IPS DF 4.7 (cell line): ENCODE measurements at regions not wholly inside any gene's neighbourhood (a gene's known extent, or its start where the extent isn't known, plus 50 kb on each side); places are given as distances from the start of the nearest gene placed in this dataset.
A peak's percentile ranks its signal among the peaks of the same experiment; 100 is the strongest.
"Not testable (repeated sequence)": the region's sequence is repeated elsewhere in the genome, so short reads cannot be mapped to it uniquely, and the experiment has no call there.

ENCODE experiments used
- DNase-seq: peaks from one replicate; pipeline ENCODE4 v3.0.0-alpha.2; 2013; ENCODE audit warnings: low spot score; ENCODE audit errors: extremely low read depth

- no peak for DNase-seq
These were observed 2512.0 kb downstream of the PCDH9 start for GRCh38 chr13:64718116-64718515.

DNA sequence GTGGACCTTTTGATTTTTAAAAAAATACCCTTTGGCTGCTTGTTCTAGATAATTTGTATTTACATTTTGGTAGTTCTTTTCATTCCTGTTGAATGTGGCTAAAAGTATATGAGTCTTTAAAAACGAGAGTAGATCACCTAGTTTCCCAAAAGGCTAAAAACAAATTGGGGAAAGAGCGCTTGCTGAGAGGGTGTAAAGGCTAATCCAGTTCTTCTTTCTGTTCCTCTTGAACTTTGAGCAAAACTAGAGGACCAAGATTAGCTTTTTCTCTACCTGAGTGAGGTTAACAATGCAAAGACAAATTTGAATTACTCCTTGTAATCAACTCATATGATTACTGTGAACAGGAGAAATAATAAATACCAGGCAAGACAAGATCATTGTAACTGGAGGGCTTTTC, 2513.2 kb downstream of the PCDH9 start:
- no peak for DNase-seq

GRCh38 chr13:64709079-64709478, 2521.1 kb downstream of the PCDH9 start:
- no peak for DNase-seq

GRCh38 chr13:64704121-64704649, 2526.0 kb downstream of the PCDH9 start:
- no peak for DNase-seq

DNA sequence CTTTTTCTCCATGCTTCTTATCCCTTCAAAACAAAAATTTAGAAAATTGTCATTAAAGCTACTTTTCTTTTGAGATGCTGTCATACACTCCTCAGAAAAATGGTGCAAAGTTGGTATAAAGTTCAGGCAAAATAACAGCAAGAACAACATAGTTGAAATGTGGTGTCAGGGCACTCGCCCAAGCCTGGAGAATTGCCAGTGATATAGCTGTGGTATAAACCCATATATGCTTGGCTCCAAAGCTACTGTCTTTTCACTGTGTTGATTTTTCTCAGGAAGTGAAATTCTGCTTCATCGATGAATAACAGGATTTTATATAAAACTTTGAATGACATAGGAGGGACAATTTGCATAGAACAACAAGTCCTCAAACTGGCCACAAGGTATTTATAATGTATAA, 2532.9 kb downstream of the PCDH9 start:
- DNase-seq: no peak

- DNase-seq: no peak
These were observed 2541.1 kb downstream of the PCDH9 start for GRCh38 chr13:64688893-64689677.

DNA sequence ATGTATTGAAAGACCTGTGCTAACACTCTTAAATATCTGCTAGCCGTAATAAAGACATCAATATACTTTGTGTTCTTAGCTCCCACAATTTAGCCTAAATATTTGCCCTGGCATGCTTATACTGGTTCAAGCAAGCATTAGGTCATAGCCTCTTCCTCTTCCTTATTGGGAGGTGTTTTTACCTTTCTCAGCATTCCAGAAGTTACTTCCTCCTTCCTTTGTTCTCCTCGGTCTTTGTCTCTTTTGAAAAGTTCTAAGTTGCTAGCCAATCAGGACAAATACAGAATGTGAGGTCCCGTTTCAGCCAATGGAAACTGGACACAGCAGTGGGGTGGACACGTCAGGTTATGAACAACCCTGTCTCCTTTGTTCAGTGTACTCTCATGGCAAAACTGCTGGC, 2543.6 kb downstream of the PCDH9 start:
- DNase-seq: not testable (repeated sequence)

DNA sequence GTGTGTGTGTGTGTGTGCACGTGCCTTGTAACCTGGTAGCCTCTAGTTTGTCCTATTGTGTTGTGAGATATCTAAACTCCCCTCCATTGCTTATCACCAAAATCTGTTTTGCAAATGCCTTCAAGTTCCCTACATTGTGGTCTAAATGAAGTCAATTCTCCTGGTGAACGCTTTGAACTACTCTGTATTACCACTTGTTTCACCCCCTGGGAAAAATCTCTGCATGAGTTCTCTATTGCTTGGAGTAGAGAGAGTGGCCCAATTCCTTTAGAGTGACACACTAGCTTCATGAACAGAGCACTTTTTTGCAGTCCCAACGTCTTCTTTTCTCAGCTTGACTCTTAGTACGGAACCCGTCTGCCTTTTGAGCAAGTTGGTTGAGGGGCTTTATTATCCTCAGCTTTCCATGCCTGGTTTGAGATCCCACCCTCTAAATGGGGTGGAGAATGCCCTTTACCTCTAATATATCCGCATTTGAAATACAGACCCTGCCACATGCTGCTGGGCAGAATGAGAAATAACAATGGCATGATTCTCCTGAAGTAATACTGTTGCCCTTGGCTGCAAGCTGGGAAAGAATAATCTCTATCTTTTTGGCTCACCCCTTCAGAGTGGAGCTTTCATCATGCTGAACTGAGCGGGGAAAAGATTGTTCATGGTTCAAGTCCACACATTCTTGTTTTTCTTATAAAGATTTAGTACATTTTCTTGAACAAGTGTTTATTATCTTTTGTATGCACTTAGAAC, 2545.3 kb downstream of the PCDH9 start:
- DNase-seq: peak; percentile 82

- no peak for DNase-seq
These were observed 2546.0 kb downstream of the PCDH9 start for GRCh38 chr13:64684108-64684507.

DNA sequence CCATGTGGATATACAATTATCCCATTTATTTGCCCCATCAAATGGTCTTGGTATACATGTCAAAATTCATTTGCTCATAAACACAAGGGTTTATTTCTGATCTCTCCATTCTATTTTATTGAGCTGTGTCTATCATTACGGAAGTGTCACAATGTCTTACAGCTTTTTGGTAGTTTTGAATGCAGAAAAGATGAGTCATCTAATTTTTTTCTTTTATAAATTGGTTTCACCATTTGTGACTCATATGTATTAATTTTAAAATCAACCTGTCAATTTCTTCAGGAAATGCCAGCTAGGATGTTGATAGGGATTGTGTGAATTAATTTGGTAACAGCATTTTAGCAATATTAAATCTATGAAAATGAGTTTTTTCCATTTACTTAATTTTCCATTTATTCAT, 2549.4 kb downstream of the PCDH9 start:
- DNase-seq: no peak

DNA sequence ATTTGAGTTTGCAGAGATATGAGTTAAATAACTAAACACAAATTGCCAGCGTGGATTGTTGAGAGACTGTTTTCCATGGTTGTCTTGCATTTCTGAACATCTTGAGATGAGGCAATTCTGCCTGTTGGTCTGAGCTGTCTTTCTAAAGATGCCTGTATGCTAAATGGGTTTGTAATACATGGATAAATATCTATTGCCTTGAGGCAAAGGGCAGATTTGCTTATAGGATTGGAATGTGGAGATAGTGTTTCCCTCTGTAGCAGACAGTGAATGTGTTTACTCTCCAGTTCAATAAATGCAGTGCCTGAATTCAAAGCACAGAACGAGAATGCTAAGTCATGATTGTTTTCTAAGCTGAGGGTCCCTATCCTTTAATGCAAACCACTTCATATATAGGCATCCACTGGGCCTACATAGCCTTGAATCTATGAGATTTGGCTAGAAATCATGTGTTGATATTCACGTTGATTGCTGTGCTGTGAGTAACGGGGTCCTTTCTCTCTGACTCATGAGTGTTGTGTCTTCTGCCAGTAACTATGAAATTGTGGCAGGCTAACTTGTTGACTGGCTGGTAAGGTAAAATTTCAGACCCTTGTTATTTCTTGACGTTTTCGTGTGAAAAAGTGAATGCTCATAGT, 2554.8 kb downstream of the PCDH9 start:
- no peak for DNase-seq

DNA sequence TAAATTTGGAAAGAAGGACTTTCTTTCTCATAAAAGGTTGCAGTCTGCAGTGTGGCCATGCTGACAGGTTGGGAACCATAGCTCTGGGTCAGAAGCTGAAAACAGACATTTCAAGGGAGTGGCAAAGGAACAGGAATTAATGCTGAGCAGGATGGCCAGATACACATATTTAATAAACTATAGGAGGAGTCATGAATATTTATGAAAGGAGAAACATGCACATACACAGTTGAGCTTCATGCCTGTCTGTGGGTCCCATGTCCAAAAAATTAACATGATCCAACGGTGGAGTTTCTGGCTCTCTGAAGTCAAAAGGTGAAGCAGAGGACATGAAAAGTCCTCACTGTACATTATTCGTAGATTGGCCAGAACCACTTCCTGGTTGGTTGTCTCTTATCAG, 2556.0 kb downstream of the PCDH9 start:
- DNase-seq: no peak

- no peak for DNase-seq
These were observed 2557.4 kb downstream of the PCDH9 start for GRCh38 chr13:64672751-64673150.

GRCh38 chr13:64662887-64663593, 2567.1 kb downstream of the PCDH9 start:
- DNase-seq: no peak

- no peak for DNase-seq
These were observed 2581.8 kb downstream of the PCDH9 start for GRCh38 chr13:64648293-64648692.

GRCh38 chr13:64643066-64643465, 2587.1 kb downstream of the PCDH9 start:
- no peak for DNase-seq

DNA sequence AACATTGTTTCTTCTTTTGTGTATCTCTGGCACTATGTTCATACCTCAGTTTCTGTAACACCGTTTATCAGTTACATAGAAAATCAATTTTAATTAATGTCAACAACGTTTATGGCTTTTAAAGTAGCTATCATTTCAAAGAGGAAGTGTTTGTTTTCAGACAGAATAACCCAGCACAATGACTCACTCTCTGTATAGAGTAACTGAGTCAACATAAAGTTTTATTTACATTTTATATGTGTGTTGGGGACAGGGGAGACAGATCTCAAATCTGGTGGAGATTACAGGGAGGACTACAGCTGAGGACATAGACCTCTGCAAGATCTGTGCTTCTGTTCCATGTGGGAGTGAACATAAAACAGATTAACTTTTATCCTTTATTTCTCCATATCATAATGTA, 2590.1 kb downstream of the PCDH9 start:
- no peak for DNase-seq

- DNase-seq: no peak
These were observed 2590.9 kb downstream of the PCDH9 start for GRCh38 chr13:64639206-64639605.

- no peak for DNase-seq
These were observed 2596.2 kb downstream of the PCDH9 start for GRCh38 chr13:64633948-64634347.

- DNase-seq: no peak
These were observed 2602.5 kb downstream of the PCDH9 start for GRCh38 chr13:64627654-64628053.

- DNase-seq: no peak
These were observed 2604.0 kb downstream of the PCDH9 start for GRCh38 chr13:64626105-64626504.
